GM23338 (cell line): ENCODE measurements at regions not wholly inside any gene's neighbourhood (a gene's known extent, or its start where the extent isn't known, plus 50 kb on each side); places are given as distances from the start of the nearest gene placed in this dataset.

Source experiments
- ATAC-seq: fragments of 200-7000 bp; cut with Tn5 transposase; 3 replicates; pipeline ENCODE4 v1.9.1; 2020
- DNase-seq: peaks from one replicate; pipeline ENCODE4 v3.0.0-alpha.2; 2015; ENCODE audit warnings: low spot score
- H2AFZ ChIP-seq: fragments of 200-600 bp; sonication (generic); 2 replicates; pipeline ENCODE4 v1.8.0; 2016; ENCODE audit warnings: antibody characterized with exemption, mild to moderate bottlenecking, moderate library complexity
- H3F3A ChIP-seq: fragments of 200-600 bp; sonication (generic); replicated peaks from 2 replicates; pipeline ENCODE4 v1.8.0; 2017; ENCODE audit warnings: antibody characterized with exemption, mixed run types, low read depth
- H3K27ac ChIP-seq: fragments of 200-600 bp; sonication (generic); 2 replicates; pipeline ENCODE4 v1.6.1; 2016; ENCODE audit warnings: low read depth
- H3K27me3 ChIP-seq: fragments of 200-600 bp; sonication (generic); 2 replicates; pipeline ENCODE4 v1.8.0; 2016; ENCODE audit warnings: mild to moderate bottlenecking, mixed run types, moderate library complexity; ENCODE audit not compliant: insufficient read depth
- H3K36me3 ChIP-seq: fragments of 200-600 bp; sonication (generic); 2 replicates; pipeline ENCODE4 v1.8.0; 2016; ENCODE audit warnings: mild to moderate bottlenecking; ENCODE audit not compliant: insufficient read depth
- H3K4me1 ChIP-seq: fragments of 200-600 bp; sonication (generic); 2 replicates; pipeline ENCODE4 v1.8.0; 2016; ENCODE audit warnings: mild to moderate bottlenecking, moderate library complexity; ENCODE audit not compliant: insufficient read depth
- H3K4me2 ChIP-seq: fragments of 200-600 bp; sonication (generic); 2 replicates; pipeline ENCODE4 v1.7.1; 2017; ENCODE audit warnings: mixed run types
- H3K4me3 ChIP-seq: fragments of 200-600 bp; sonication (generic); 2 replicates; pipeline ENCODE4 v1.6.1; 2016; ENCODE audit warnings: mixed run types
- H3K79me2 ChIP-seq: fragments of 200-600 bp; sonication (generic); replicated peaks from 2 replicates; pipeline ENCODE4 v1.8.0; 2017; ENCODE audit warnings: mild to moderate bottlenecking; ENCODE audit not compliant: insufficient read depth
- H3K9me2 ChIP-seq: fragments of 200-600 bp; sonication (generic); 2 replicates; pipeline ENCODE4 v1.8.0; 2017; ENCODE audit not compliant: insufficient read depth
- H4K20me1 ChIP-seq: fragments of 200-600 bp; sonication (generic); replicated peaks from 2 replicates; pipeline ENCODE4 v1.8.0; 2017; ENCODE audit warnings: mild to moderate bottlenecking; ENCODE audit not compliant: insufficient read depth
- H3K27ac Mint-ChIP-seq: 2 replicates; pipeline ENCODE4 v1.8.0; 2020; ENCODE audit warnings: inconsistent platforms, mild to moderate bottlenecking, moderate library complexity, mixed read lengths
- H3K27me3 Mint-ChIP-seq: 3 replicates; pipeline ENCODE4 v1.8.0; 2022; ENCODE audit warnings: low read depth, mild to moderate bottlenecking, moderate library complexity, mixed read lengths, inconsistent platforms; ENCODE audit not compliant: insufficient read depth, poor library complexity
- H3K36me3 Mint-ChIP-seq: 3 replicates; pipeline ENCODE4 v1.8.0; 2021; ENCODE audit warnings: low read depth, mild to moderate bottlenecking, inconsistent platforms, moderate library complexity, mixed read lengths
- H3K4me1 Mint-ChIP-seq: 3 replicates; pipeline ENCODE4 v1.8.0; 2020; ENCODE audit warnings: mild to moderate bottlenecking, inconsistent platforms, mixed read lengths
- H3K4me3 Mint-ChIP-seq: 3 replicates; pipeline ENCODE4 v1.8.0; 2021; ENCODE audit warnings: moderate library complexity, mild to moderate bottlenecking, inconsistent platforms, mixed read lengths
- H3K9me3 Mint-ChIP-seq: 3 replicates; pipeline ENCODE4 v1.8.0; 2020; ENCODE audit warnings: moderate library complexity, mild to moderate bottlenecking, inconsistent platforms, mixed read lengths
- CREB1 ChIP-seq: fragments of 250-450 bp; sonication (Bioruptor Pico); IDR thresholded peaks from 2 replicates; pipeline ENCODE4 v1.5.0; 2020; ENCODE audit warnings: low read depth, mild to moderate bottlenecking, moderate library complexity
- CTCF ChIP-seq, 2 experiments: fragments of 200-600 bp in 1 of 2; sonication (generic) in 1 of 2; conservative IDR thresholded peaks; 2 replicates each; pipeline versions ENCODE4 v1.5.1 to v1.6.1; 2016 to 2017; ENCODE audit warnings: antibody characterized with exemption in 2 of 2, low read depth in 2 of 2, mild to moderate bottlenecking in 2 of 2, moderate library complexity in 1 of 2
- ETS1 ChIP-seq: IDR thresholded peaks from 2 replicates; pipeline ENCODE4 v1.6.1; 2016; ENCODE audit warnings: antibody characterized with exemption
- EZH2 ChIP-seq: fragments of 200-600 bp; sonication (generic); IDR thresholded peaks from one replicate; pipeline ENCODE4 v1.8.0; 2017; ENCODE audit warnings: antibody characterized with exemption, mild to moderate bottlenecking, low read depth; ENCODE audit not compliant: unreplicated experiment
- EZH2phosphoT487 ChIP-seq: fragments of 200-600 bp; sonication (generic); IDR thresholded peaks from one replicate; pipeline ENCODE4 v1.8.1; 2018; ENCODE audit warnings: antibody characterized with exemption; ENCODE audit not compliant: unreplicated experiment
- JUNB ChIP-seq: IDR thresholded peaks from one replicate; pipeline ENCODE4 v1.6.1; 2016; ENCODE audit warnings: antibody characterized with exemption; ENCODE audit not compliant: unreplicated experiment
- NANOG ChIP-seq: IDR thresholded peaks from 2 replicates; pipeline ENCODE4 v1.6.1; 2016; ENCODE audit warnings: antibody characterized with exemption, borderline replicate concordance
- POLR2AphosphoS5 ChIP-seq: IDR thresholded peaks from 2 replicates; pipeline ENCODE4 v1.6.1; 2016; ENCODE audit warnings: antibody characterized with exemption, low read depth
- REST ChIP-seq: IDR thresholded peaks from one replicate; pipeline ENCODE4 v1.6.1; 2018; ENCODE audit warnings: antibody characterized with exemption; ENCODE audit not compliant: unreplicated experiment
- STAT1 ChIP-seq: IDR thresholded peaks from one replicate; pipeline ENCODE4 v1.6.1; 2016; ENCODE audit warnings: antibody characterized with exemption; ENCODE audit not compliant: unreplicated experiment
- ZNF114 ChIP-seq: fragments of 250-450 bp; sonication (Bioruptor Pico); IDR thresholded peaks from 2 replicates; pipeline ENCODE4 v1.5.0; 2020; ENCODE audit warnings: mild to moderate bottlenecking, moderate library complexity
- ZNF331 ChIP-seq: fragments of 250-450 bp; sonication (Bioruptor Pico); IDR thresholded peaks from 2 replicates; pipeline ENCODE4 v1.5.0; 2020; ENCODE audit warnings: low read depth, mild to moderate bottlenecking, moderate library complexity
- ZNF462 ChIP-seq: fragments of 250-450 bp; sonication (Bioruptor Pico); IDR thresholded peaks from 2 replicates; pipeline ENCODE4 v1.5.0; 2020; ENCODE audit warnings: mild to moderate bottlenecking, moderate library complexity

GRCh38 chr2:30380824-30381223 is 66.2 kb upstream of the LCLAT1 start:
- Histone ChIP-seq H3K4me2 (no peak overlapping the region), H3K4me1 (no peaks in the 10 kb centered on the region), H3K27me3 (no peaks in the 10 kb centered on the region), H3K27ac (no peak overlapping the region), H3F3A (no peaks in the 10 kb centered on the region), H3K36me3 (no peaks in the 10 kb centered on the region), H3K4me3 (no peak overlapping the region), H3K79me2 (no peaks in the 10 kb centered on the region), H2AFZ (no peak overlapping the region), H4K20me1 (no peaks in the 10 kb centered on the region), H3K9me2 (no peaks in the 10 kb centered on the region)
- H3K27me3 Mint-ChIP-seq, result peaks cover 1% of the 10 kb centered on the region
- no peaks in the 10 kb centered on the region for H3K4me1 Mint-ChIP-seq
- no peaks in the 10 kb centered on the region for H3K36me3 Mint-ChIP-seq
- ATAC-seq (no peak), DNase-seq (no peak)
- H3K9me3 Mint-ChIP-seq, result no peaks in the 10 kb centered on the region
- TF ChIP-seq POLR2AphosphoS5 (no peak), JUNB (no peak), CREB1 (CRISPR knock-in tag) (no peak), ZNF114 (CRISPR knock-in tag) (no peak), REST (no peak), ZNF331 (CRISPR knock-in tag) (no peak), ETS1 (no peak), ZNF462 (CRISPR knock-in tag) (no peak), EZH2phosphoT487 (no peak), CTCF (conservative IDR thresholded peaks at IDR 0.05; ENCODE audit: low read depth in 2 of 2) (no peak), EZH2 (no peak), NANOG (no peak), STAT1 (no peak)
- no peak overlapping the region for H3K27ac Mint-ChIP-seq
- no peak overlapping the region for H3K4me3 Mint-ChIP-seq
